GM19099 (cell line): ENCODE measurements at regions not wholly inside any gene's neighbourhood (a gene's known extent, or its start where the extent isn't known, plus 50 kb on each side); places are given as distances from the start of the nearest gene placed in this dataset.
A peak's percentile ranks its signal among the peaks of the same experiment; 100 is the strongest.

ENCODE experiments used
- POLR2A ChIP-seq: IDR thresholded peaks from 3 replicates; pipeline ENCODE4 v1.6.1; 2011; ENCODE audit warnings: low read depth; ENCODE audit not compliant: insufficient read length; ENCODE audit errors: extremely low read depth

DNA sequence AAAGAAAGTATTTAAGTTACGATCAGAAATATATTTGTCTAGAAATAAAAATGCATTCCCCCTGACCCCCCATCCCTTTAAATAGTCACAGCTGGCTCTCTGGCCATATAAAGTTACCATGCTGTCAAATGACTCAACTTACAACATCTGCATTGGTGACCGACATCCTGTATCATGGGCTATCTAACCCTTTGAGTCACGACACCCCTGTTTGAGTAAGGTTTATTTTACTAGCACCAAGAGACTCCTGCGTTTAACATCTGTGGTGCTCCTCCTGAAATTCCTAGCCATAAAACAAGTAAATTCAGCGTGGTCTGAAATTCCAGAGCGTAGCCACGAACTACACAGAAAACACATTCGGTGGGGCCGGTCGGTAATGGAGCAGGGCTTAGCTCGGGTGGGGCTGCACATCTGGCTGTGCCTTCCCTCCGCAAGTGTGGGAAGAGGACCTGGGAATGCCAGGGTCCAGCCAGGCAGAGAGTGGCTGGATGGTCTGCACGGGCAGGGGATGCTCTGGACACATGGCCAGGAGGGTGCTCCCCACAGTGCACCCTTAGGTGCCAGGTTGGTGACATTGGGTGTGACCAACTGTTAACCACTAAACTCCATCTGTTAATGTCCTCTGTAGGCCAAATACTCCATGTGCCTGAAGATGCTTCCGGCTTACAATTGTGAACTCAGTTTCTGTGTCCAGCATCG lies 53.0 kb upstream of the CLDN14 start:
- no peak for TF ChIP-seq POLR2A

DNA sequence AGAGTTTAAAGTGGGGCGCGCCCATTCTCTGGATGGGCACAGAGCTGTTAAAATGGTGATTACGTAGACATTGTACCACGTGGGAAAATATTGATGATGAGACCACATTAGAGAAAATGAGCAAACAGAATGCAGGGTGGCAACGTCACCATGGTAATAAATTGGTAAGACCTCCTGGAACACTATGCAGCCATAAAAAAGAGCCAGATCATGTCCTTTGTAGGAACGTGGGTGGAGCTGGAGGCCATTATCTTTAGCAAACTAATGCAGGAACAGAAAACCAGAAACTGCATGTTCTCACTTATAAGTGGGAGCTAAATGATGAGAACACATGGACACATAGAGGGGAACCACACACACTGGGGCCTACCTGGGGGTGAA lies 53.5 kb upstream of the CLDN14 start:
- no peak for TF ChIP-seq POLR2A

- TF ChIP-seq POLR2A, result no peak
Measured at GRCh38 chr21:36534656-36535055, 54.7 kb upstream of the CLDN14 start.

DNA sequence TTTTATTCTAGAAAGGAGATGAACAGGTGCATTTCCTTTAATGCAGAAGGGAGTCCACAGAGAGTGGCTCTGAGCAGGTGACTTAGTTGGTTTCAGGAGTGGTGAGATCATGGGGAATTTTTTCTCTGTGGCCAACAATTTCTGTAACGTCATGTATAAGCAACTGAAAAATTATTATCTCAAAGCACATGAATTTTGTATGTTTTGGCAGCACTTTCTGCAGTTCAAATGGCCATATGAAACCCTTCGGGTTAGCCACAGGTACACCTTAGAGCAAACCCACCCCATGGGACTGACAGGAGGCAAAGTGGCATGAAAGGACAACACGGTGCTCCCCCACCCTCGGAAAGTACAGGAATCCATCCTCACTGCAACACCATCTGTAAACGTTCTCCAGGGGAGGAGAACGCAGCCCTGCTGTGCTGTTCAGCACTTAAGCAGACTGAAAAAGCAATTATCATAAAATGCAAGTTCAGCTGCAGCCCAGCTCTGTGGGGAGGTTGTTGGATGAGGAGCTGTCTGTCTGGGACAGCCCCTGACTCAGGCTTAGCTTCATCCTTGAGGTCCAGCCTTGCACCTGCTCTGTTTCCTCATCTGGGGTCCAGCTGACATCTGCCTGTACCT lies 55.8 kb upstream of the CLDN14 start:
- peak; percentile 39 for TF ChIP-seq POLR2A

DNA sequence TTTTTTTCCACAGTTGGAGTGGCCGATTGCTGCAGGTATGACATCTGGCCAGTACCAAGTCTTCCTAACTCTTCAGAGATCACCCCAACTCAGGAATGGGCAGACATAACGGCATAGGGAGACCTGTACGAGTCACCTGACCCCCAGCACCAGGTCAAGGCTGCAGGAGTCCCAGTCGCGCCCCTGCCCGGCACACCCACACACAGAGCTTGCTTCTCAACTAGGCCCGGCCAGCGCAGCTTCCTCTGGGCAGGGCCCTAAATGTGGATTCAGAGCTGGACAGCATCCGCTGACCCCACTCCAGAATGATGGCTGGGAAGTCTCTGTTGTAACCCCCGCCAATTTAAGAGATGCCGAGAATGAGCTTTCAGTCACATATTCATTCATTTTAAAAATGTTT lies 58.8 kb upstream of the CLDN14 start:
- no peak for TF ChIP-seq POLR2A

DNA sequence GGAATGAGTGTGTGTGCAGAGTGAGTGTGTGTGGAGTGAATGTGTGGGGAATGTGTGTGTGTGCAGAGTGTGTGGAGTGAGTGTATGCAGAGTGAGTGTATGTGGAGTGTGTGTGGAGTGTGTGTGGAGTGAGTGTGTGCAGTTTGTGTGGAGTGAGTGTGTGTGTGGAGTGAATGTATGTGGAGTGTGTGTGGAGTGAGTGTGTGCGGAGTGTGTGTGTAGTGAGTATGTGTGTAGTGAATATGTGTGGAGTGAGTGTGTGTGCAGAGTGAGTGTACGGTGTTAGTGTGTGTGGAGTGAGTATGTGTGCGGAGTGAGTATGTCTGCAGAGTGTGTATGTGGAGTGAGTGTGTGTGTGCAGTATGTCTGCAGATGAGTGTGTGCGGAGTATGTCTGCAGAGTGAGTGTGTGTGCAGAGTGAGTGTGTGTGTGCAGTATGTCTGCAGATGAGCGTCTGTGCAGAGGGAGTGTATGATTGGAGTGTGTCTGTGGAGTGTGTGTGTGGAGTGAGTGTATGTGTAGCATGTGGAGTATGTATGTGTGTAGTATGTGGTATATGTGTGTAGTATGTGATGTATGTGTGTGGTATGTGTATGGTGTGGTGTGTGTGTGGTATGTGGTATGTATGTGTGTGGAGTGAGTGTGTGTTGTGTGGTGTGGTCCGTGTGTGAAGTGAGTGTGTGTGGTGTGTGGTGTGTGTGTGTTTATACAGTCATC lies 59.7 kb upstream of the CLDN14 start:
- TF ChIP-seq POLR2A, result peak; percentile 19

DNA sequence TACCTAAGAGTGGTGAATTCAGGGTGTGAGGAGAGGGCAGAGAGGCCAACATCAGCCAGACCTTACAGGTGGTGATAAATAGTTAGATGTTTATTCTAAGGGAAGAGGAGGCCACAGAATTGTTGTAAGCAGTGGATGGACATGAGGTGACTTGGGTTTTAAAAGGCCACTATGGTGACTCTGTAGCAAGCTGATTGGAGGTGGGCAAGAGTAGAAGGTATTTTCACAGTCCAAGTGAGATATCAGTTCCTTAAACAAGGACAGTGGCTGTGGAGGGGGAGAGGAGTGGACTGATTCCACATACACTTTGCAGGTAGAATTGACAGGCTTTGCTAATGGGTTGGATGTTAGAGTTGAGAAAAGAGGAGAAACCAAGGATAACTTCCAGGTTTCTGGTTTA lies 60.8 kb upstream of the CLDN14 start:
- no peak for TF ChIP-seq POLR2A

DNA sequence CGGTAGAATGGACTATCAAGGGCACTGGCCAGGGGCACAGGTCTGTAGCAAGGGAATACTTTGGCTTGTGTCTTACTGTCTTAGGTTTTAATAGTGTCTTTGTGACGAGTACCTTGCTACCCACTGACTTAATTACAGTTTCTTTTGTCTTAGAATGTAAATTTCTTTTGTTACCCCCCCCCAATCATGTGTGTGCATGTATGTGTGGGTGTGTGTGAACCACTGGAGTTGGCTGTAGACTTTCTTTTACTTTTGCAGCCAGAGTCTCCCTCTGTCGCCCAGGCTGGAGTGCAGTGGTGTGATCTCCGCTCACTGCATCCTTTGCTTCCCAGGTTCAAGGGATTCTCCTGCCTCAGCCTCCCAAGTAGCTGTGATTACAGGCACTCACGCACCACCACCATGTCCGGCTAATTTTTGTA lies 61.8 kb upstream of the CLDN14 start:
- TF ChIP-seq POLR2A, result peak; percentile 27

- peak; percentile 70 for TF ChIP-seq POLR2A
Measured at GRCh38 chr21:36542312-36543101, 62.6 kb upstream of the CLDN14 start.

DNA sequence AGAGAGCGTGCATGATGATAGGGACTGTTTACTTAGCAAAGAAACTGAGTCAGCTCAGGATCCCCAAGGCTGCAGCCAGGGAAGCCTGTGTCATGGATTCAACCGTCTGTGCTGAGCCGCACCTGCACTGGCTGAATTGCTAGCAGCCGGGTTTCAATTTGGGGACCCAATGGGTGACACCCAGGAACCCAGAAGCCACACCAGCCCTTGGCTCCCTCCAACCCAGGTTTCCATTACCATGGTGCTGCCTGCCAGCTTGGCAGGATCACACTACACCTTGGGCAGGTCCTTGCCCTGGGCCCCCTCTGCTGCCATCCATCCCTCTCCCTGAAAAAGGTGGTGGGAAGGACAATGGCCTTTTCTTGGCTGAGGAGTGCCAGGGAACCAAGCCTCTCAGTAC lies 64.0 kb upstream of the CLDN14 start:
- TF ChIP-seq POLR2A, result no peak

- no peak for TF ChIP-seq POLR2A
Measured at GRCh38 chr21:36544545-36544944, 64.6 kb upstream of the CLDN14 start.

DNA sequence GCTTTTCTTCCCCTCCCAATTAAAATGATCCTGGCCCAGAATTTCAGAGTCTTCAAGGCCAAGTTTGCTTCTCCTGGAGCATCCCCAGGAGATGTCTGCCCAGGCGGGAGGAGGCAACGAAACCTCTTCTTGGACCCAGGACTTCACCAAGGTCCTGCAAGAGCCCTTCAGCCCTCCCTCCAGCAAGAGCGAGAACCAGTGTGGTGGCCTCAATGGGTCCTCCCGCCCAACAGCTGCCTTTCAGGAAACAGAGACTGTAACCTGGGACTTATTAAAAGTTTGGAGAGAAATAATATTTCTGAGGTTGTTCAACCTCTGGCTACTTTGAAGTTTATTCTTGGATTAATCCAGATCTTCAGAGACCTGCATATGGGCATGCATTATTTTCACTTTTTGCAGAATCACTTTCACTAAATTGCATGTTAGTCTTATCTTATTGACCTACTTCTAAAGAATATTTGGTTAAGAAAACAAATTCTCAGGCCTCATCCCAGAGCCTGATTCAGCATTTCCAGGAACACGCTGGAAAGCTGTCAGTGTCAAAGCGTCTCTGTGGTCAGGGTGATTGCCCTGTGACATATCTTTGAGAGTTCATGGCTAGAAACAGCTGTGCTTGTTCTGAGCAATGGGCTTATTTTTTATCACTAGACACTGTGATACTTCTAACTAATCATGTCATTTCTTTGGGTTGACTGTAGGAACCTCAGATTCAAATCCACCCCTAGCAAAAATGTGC lies 66.0 kb upstream of the CLDN14 start:
- TF ChIP-seq POLR2A, result no peak

- TF ChIP-seq POLR2A, result no peak
Measured at GRCh38 chr21:36547464-36547863, 67.5 kb upstream of the CLDN14 start.

DNA sequence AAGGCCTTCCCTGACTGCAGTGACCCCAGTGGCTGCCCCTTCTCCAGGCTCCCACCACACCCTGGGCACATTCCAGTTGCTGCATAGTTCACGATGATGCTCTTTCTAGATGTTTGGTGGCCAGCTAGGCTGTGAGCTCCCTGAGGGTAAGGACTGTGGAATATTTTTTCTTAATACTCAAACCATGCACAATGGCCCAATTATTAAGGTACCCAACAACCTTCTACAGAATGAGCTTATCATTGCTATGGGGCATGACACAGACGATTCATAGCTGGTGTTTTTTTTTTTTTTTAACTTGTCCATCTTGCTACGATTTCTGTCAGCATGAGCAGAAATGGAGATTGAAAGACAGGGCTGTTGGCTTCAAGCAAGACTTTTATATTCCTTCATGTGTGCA lies 68.9 kb upstream of the CLDN14 start:
- TF ChIP-seq POLR2A, result no peak

DNA sequence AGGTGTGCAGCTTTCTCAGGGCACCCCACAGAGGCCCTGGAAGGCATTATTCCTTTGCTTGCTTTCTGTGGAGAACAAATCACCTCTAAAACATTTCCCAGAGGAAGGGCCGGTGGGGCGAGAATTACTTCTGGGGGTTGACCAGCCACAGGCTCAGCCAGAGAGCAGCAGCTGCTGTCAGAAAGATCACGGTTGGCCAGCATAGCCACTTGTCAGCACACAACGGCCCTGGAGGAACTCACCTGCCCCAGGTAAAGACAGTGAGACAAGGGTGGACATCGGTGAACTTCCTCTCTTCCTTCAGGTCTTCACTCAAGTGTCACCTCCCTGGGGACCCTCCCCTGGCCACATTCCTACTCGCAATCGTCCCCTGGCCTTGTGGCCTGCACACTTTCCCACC lies 69.5 kb upstream of the CLDN14 start:
- no peak for TF ChIP-seq POLR2A
